ENCODE measurements at regions not wholly inside any gene's neighbourhood (a gene's known extent, or its start where the extent isn't known, plus 50 kb on each side); places are given as distances from the start of the nearest gene placed in this dataset.
"Not testable (repeated sequence)": the region's sequence is repeated elsewhere in the genome, so short reads cannot be mapped to it uniquely, and the experiment has no call there.

DNA sequence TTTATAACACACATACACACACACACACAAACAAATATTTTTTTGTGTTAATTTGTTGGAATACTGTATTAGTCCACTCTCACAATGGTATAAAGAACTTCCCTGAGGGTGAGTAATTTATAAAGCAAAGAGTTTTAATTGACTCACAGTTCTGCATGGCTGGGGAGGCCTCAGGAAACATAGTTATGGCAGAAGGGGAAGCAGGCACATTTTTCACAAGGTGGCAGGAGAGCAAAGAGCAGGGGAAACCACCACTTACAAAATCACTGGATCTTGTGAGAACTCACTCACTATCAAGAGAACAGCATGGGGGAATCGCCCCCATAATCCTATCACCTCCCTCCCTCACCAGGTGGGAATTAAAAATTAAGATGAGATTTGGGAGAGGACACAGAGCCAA is 205.4 kb upstream of the PTPRD start:
- Histone ChIP-seq H3K27ac (ENCODE audit: low read length) (no peak overlapping the region), H3K9me3 (ENCODE audit: control insufficient read depth, low read length) (no peaks in the 10 kb centered on the region), H3K4me1 (ENCODE audit: control insufficient read depth, insufficient read depth, low read length) (no peaks in the 10 kb centered on the region), H3K4me3 (ENCODE audit: low read length) (no peak overlapping the region), H3K27me3 (ENCODE audit: control insufficient read depth, insufficient read depth) (no peaks in the 10 kb centered on the region)
- WGBS = 42% methylated on average over 1 of the region's 1 CpG
- intact Hi-C loops (cut with DNase I) = no loop called here
- ATAC-seq = no peak
- DNase-seq = no peak

DNA sequence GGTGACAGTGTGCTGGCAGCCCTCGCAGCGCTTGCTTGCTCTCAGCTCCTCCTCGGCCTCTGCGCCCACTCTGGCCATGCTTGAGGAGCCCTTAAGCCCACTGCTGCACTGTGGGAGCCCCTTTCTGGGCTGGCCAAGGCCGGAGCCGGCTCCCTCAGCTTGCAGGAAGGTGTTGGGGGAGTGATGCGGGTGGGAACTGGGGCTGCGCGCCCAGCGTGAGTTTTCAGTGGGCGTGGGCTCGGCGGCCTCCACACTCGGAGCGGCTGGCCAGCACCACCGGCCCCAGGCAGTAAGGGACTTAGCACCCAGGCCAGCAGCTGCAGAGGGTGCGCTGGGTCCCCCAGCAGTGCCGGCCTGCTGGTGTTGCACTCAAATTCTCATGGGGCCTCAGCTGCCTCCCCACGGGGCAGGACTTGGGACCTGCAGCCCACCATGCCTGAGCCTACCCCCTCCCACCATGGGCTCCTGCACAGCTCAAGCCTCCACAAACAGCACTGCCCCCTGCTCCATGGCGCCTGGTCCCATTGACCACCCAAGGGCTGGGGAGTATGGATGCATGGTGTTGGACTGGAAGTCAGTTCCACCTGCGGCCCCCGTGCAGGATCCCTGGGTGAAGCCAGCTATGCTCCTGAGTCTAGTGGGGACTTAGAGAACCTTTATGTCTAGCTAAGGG is 223.1 kb upstream of the PTPRD start:
- H3K9me3 ChIP-seq (ENCODE audit: control insufficient read depth, low read length) = no peaks in the 10 kb centered on the region
- WGBS = 92% methylated on average over 22 of the region's 22 CpGs
- H3K27ac ChIP-seq (ENCODE audit: low read length) = no peak overlapping the region
- no peak overlapping the region for H3K4me3 ChIP-seq (ENCODE audit: low read length)
- H3K27me3 ChIP-seq (ENCODE audit: control insufficient read depth, insufficient read depth) = no peaks in the 10 kb centered on the region
- intact Hi-C loops (cut with DNase I) = no loop called here
- H3K4me1 ChIP-seq (ENCODE audit: control insufficient read depth, insufficient read depth, low read length) = no peaks in the 10 kb centered on the region
- DNase-seq (peak in 1 of 3 donors; percentile 19), ATAC-seq (no peak)

DNA sequence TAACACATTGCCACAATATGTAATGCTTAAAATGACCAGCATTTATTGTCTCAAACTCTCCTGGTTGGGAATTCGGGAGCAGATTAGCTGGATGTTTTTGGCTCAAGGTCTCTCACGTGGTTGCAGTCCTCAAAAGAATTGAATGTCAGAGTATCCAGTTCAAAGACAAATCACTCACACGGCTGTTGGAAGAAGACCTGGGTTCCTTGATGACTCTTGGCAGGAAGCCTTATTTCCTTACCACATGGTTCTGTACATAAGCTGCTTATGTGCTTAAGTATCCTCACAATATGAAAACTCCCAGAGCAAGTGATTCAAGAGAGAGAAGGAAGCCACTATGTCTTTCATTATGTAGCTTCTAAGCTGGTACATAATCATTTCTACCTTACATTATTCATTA is 230.3 kb upstream of the PTPRD start:
- no peaks in the 10 kb centered on the region for H3K27me3 ChIP-seq (ENCODE audit: control insufficient read depth, insufficient read depth)
- ATAC-seq = no peak
- intact Hi-C loops (cut with DNase I) = no loop called here
- no peak overlapping the region for H3K27ac ChIP-seq (ENCODE audit: low read length)
- WGBS = 33% methylated on average over 3 of the region's 3 CpGs
- H3K9me3 ChIP-seq (ENCODE audit: control insufficient read depth, low read length) = no peaks in the 10 kb centered on the region
- no peak for DNase-seq
- no peak overlapping the region for H3K4me3 ChIP-seq (ENCODE audit: low read length)
- no peaks in the 10 kb centered on the region for H3K4me1 ChIP-seq (ENCODE audit: control insufficient read depth, insufficient read depth, low read length)

DNA sequence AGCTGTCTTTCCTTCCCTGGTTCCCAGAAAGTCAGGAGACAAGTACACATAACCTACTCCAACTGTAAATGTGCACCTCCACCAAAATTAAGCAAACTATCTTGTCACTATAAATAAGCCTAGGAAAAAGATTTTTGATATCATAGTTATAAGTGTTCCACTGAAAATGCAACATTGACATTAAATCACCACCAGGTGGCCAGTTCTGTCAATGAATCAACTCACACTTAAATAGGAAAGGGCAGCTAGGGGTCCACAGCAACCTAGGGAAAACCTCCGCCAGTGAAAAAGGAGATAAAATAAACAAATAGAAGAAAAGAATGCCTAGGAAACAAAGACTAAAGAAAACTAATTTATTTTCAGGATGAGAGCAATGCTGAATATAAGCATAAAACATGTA is 243.0 kb upstream of the PTPRD start:
- Histone ChIP-seq H3K4me1 (ENCODE audit: control insufficient read depth, insufficient read depth, low read length) (no peaks in the 10 kb centered on the region), H3K9me3 (ENCODE audit: control insufficient read depth, low read length) (no peaks in the 10 kb centered on the region), H3K27ac (ENCODE audit: low read length) (no peak overlapping the region), H3K27me3 (ENCODE audit: control insufficient read depth, insufficient read depth) (no peaks in the 10 kb centered on the region), H3K4me3 (ENCODE audit: low read length) (no peak overlapping the region)
- 18% methylated on average over 1 of the region's 1 CpG for WGBS
- intact Hi-C loops (cut with DNase I) = no loop called here
- ATAC-seq (no peak), DNase-seq (no peak)

DNA sequence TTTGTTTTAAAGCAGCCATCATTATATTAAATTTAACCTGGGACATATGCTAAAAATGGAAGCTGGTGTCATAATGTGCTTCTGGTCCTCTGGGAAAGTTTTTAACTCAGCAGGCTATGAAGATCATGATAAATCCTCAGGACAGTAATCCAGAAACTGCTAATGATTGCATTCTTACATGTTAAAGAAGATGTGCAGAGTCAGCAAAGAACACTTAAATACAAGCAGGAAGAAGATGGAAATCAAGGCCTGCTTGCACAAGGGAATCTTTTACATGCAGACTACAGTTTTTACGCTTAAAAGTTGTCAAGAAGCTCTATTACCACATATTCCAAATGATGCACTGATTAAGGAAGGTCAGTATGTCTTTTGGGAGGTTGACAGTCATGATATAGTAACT is 246.0 kb upstream of the PTPRD start:
- no peak for ATAC-seq
- intact Hi-C loops (cut with DNase I) = no loop called here
- H3K4me3 ChIP-seq (ENCODE audit: low read length) = no peak overlapping the region
- no peak overlapping the region for H3K27ac ChIP-seq (ENCODE audit: low read length)
- H3K9me3 ChIP-seq (ENCODE audit: control insufficient read depth, low read length) = no peaks in the 10 kb centered on the region
- H3K27me3 ChIP-seq (ENCODE audit: control insufficient read depth, insufficient read depth) = no peaks in the 10 kb centered on the region
- H3K4me1 ChIP-seq (ENCODE audit: control insufficient read depth, insufficient read depth, low read length) = no peaks in the 10 kb centered on the region
- no peak for DNase-seq
- WGBS = 64% methylated on average over 1 of the region's 1 CpG

DNA sequence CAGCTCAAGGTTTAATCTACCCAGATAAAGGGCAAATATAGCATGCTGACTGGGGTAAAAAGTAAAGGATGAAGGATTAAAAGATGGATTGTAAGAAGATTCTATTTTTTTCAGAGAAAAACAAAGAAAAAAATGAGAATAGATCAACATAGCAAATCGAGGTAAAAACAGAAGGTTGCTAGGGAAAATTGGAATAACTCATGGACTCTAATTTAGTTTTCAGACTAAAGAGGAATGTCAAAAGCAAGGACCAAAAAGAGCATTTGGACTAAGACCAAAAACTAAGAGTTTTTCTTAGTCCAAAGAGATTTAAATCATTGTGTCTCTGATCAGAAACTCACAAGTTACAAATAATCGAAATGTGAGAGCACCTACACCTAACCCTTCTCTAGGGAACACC is 250.7 kb upstream of the PTPRD start:
- no peaks in the 10 kb centered on the region for H3K4me1 ChIP-seq (ENCODE audit: control insufficient read depth, insufficient read depth, low read length)
- DNase-seq (no peak), ATAC-seq (no peak)
- H3K27ac ChIP-seq (ENCODE audit: low read length) = no peak overlapping the region
- no peaks in the 10 kb centered on the region for H3K27me3 ChIP-seq (ENCODE audit: control insufficient read depth, insufficient read depth)
- no peaks in the 10 kb centered on the region for H3K9me3 ChIP-seq (ENCODE audit: control insufficient read depth, low read length)
- no peak overlapping the region for H3K4me3 ChIP-seq (ENCODE audit: low read length)
- 57% methylated on average over 2 of the region's 2 CpGs for WGBS
- intact Hi-C loops (cut with DNase I) = no loop called here

DNA sequence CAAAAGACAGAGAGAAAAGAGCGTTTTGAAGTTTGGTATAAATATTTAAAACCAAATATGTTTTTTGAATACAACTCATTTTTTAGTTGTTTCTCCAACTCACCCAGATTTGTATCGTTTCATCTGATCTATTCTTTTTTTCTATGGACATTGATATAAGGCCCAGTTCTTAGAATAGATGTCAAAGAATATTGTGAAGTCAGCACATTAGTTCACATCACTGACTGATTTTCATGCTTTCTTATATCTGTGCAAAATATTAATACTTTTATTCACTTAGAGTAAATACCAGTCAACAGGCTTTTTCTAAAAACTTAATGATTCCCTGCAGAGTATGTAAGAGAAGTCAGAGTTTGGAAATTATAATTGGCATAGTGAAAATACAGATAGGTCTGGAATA is 254.4 kb upstream of the PTPRD start:
- Histone ChIP-seq H3K4me1 (ENCODE audit: control insufficient read depth, insufficient read depth, low read length) (no peaks in the 10 kb centered on the region), H3K9me3 (ENCODE audit: control insufficient read depth, low read length) (no peaks in the 10 kb centered on the region), H3K4me3 (ENCODE audit: low read length) (no peak overlapping the region), H3K27ac (ENCODE audit: low read length) (no peak overlapping the region), H3K27me3 (ENCODE audit: control insufficient read depth, insufficient read depth) (no peaks in the 10 kb centered on the region)
- WGBS = 83% methylated on average over 2 of the region's 2 CpGs
- intact Hi-C loops (cut with DNase I) = no loop called here
- DNase-seq (no peak), ATAC-seq (no peak)

DNA sequence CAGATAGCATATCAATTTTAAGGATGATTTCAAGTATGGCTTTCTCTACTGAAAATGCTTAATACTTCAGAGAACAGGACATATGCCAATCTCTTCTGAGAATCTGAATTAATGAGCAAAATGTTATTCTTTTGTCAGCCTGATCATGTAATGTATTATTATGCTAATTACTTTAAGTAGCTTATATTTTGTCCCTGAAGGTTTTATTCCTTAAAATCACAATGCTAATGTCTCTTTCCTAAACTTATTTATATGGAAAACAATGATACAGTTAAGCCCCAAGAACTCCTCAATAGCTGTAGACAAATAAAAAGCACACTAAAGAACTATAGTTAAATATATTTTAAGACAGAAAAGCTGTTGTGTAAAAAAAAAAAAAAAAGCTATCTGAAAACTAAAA is 256.9 kb upstream of the PTPRD start:
- Histone ChIP-seq H3K27ac (ENCODE audit: low read length) (no peak overlapping the region), H3K4me3 (ENCODE audit: low read length) (no peak overlapping the region), H3K9me3 (ENCODE audit: control insufficient read depth, low read length) (no peaks in the 10 kb centered on the region), H3K27me3 (ENCODE audit: control insufficient read depth, insufficient read depth) (no peaks in the 10 kb centered on the region), H3K4me1 (ENCODE audit: control insufficient read depth, insufficient read depth, low read length) (no peaks in the 10 kb centered on the region)
- intact Hi-C loops (cut with DNase I) = no loop called here
- no peak for ATAC-seq
- DNase-seq = no peak

DNA sequence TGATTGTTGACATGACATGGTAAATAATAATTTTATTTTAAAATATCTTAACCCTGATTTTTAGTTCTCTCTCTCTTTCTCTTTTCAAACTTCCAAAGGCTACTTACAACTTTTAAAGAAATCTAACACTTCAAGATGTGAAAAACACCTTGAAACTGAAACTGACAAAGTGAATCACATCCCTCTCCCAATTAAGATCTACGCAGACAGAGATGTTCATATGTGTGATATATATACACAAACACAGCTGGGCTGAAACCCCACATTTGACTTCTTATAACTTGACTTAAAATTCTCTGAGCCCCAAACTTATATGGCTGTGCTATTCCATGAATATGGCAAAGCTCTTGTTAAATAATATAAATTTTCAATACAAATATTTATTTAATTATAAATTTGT is 261.2 kb upstream of the PTPRD start:
- Histone ChIP-seq H3K27me3 (ENCODE audit: control insufficient read depth, insufficient read depth) (no peaks in the 10 kb centered on the region), H3K27ac (ENCODE audit: low read length) (no peak overlapping the region), H3K4me1 (ENCODE audit: control insufficient read depth, insufficient read depth, low read length) (no peaks in the 10 kb centered on the region), H3K4me3 (ENCODE audit: low read length) (no peak overlapping the region), H3K9me3 (ENCODE audit: control insufficient read depth, low read length) (no peaks in the 10 kb centered on the region)
- ATAC-seq (no peak), DNase-seq (no peak)
- WGBS = 95% methylated on average over 1 of the region's 1 CpG
- intact Hi-C loops (cut with DNase I) = no loop called here

DNA sequence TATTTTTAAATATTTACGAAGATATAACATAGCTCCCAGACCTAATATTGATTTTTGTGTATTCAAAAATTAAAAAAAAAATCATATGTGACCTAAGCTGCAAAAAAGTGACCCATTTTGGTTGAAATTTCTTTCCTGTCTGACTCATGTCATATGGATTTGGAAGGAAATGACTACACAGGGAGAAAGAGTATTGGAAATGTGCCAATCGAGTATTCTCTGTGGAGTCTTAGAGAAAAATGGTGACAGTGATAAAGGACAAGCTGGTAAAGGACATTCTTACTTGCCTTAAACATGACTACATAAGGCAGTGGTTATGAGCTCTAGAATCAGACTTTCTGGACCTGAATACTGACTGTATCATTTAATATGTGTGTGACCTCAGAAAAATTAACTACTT is 262.9 kb upstream of the PTPRD start:
- H3K27me3 ChIP-seq (ENCODE audit: control insufficient read depth, insufficient read depth) = no peaks in the 10 kb centered on the region
- intact Hi-C loops (cut with DNase I) = no loop called here
- no peak overlapping the region for H3K4me3 ChIP-seq (ENCODE audit: low read length)
- no peak for ATAC-seq
- H3K4me1 ChIP-seq (ENCODE audit: control insufficient read depth, insufficient read depth, low read length) = no peaks in the 10 kb centered on the region
- H3K27ac ChIP-seq (ENCODE audit: low read length) = no peak overlapping the region
- WGBS = 58% methylated on average over 2 of the region's 2 CpGs
- DNase-seq = no peak
- no peaks in the 10 kb centered on the region for H3K9me3 ChIP-seq (ENCODE audit: control insufficient read depth, low read length)

DNA sequence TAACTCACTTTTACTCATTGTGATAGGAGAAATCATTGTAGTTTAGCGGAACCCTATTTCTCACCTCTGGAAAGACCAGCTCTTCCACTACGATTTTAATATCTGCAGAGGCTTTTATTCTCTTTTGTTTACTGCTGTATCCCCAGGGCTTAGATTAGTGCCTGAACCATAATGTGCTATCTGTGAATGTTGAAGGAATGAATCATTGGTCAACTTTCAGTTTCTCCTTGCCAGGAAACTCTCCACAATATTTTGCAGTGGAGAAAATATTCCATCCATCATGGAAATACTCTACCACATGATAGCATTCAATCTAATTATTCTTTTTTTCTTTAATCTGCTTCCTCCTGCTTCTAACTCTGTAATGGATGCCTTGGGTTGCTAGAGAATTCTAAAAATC is 263.5 kb upstream of the PTPRD start:
- Histone ChIP-seq H3K4me3 (ENCODE audit: low read length) (no peak overlapping the region), H3K9me3 (ENCODE audit: control insufficient read depth, low read length) (no peaks in the 10 kb centered on the region), H3K4me1 (ENCODE audit: control insufficient read depth, insufficient read depth, low read length) (no peaks in the 10 kb centered on the region), H3K27me3 (ENCODE audit: control insufficient read depth, insufficient read depth) (no peaks in the 10 kb centered on the region), H3K27ac (ENCODE audit: low read length) (no peak overlapping the region)
- intact Hi-C loops (cut with DNase I) = no loop called here
- ATAC-seq (no peak), DNase-seq (no peak)
- 51% methylated on average over 2 of the region's 2 CpGs for WGBS

DNA sequence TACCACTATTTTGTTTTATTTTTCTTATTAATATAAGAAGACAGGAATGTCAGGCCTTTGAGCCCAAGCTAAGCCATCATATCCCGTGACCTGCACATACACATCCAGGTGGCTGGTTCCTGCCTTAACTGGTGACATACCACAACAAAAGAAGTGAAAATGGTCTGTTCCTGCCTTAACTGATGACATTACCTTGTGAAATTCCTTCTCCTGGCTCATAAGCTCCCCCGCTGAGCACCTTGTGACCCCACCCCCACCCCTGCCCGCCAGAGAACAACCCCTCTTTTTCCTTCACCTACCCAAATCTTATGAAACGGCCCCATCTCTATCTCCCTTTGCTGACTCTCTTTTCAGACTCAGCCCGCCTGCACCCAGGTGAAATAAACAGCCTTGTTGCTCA is 277.5 kb upstream of the PTPRD start:
- H3K9me3 ChIP-seq (ENCODE audit: control insufficient read depth, low read length); H3K27ac ChIP-seq (ENCODE audit: low read length); intact Hi-C loops (cut with DNase I); H3K4me3 ChIP-seq (ENCODE audit: low read length); ATAC-seq; DNase-seq; H3K27me3 ChIP-seq (ENCODE audit: control insufficient read depth, insufficient read depth); H3K4me1 ChIP-seq (ENCODE audit: control insufficient read depth, insufficient read depth, low read length): not testable (repeated sequence)
- WGBS = 82% methylated on average over 5 of the region's 5 CpGs
